AG09319 (cell line): ENCODE measurements at regions not wholly inside any gene's neighbourhood (a gene's known extent, or its start where the extent isn't known, plus 50 kb on each side); places are given as distances from the start of the nearest gene placed in this dataset.

Experiments
- DNase-seq: peaks from one replicate; pipeline ENCODE4 v3.0.0-alpha.2; 2010; ENCODE audit warnings: low read depth; ENCODE audit errors: extremely low read depth
- CTCF ChIP-seq: IDR thresholded peaks from 2 replicates; pipeline ENCODE4 v1.5.1; 2011; ENCODE audit warnings: low read depth, mild to moderate bottlenecking, inconsistent platforms, low read length, moderate library complexity

GRCh38 chr18:40676668-40677067 is 1278.4 kb upstream of the PIK3C3 start:
- DNase-seq = no peak
- no peak for TF ChIP-seq CTCF

GRCh38 chr18:40673150-40673549 is 1281.9 kb upstream of the PIK3C3 start:
- no peak for TF ChIP-seq CTCF
- no peak for DNase-seq

- TF ChIP-seq CTCF = no peak
- DNase-seq = no peak
Observed at GRCh38 chr18:40672590-40672989, 1282.4 kb upstream of the PIK3C3 start.

GRCh38 chr18:40670668-40671375 is 1284.2 kb upstream of the PIK3C3 start:
- no peak for TF ChIP-seq CTCF
- DNase-seq = no peak

- TF ChIP-seq CTCF = no peak
- no peak for DNase-seq
Observed at GRCh38 chr18:40662898-40663437, 1292.1 kb upstream of the PIK3C3 start.

GRCh38 chr18:40653682-40654081 is 1301.4 kb upstream of the PIK3C3 start:
- no peak for TF ChIP-seq CTCF
- no peak for DNase-seq

GRCh38 chr18:40652321-40652720 is 1302.7 kb upstream of the PIK3C3 start:
- no peak for TF ChIP-seq CTCF
- no peak for DNase-seq
